ENCODE measurements at regions not wholly inside any gene's neighbourhood (a gene's known extent, or its start where the extent isn't known, plus 50 kb on each side); places are given as distances from the start of the nearest gene placed in this dataset.

DNA sequence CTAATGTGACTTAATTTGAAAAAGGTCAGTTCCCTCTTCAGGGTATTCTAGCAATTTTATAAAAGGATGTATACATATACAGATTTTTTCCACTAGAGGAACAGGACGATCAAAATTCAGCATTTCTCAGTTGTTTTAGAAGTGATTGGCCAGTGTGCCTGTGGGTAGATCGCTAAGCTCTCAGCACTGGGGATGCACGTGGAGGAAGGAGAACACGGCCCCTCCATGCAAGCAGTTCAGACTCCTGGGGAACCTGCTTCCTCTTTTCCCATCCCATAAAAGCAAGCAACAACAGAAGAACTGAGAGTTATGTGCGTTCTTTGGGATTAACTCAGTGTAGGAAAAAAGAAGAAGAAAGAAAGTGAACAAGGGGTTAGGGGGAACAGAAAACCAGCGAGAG is 328.8 kb downstream of the FOXO1 start:
- no peaks in the 10 kb centered on the region for H3K79me1 ChIP-seq (replicated peaks; ENCODE audit: low read length, poor library complexity, severe bottlenecking)
- H4K91ac ChIP-seq (ENCODE audit: low read length): no peak overlapping the region
- H3K4me1 ChIP-seq (ENCODE audit: control insufficient read depth, insufficient read depth, low read depth, low read length): peaks cover 10% of the 10 kb centered on the region
- H2AK5ac ChIP-seq (ENCODE audit: low read length, severe bottlenecking): no peak overlapping the region
- no peak overlapping the region for H2BK5ac ChIP-seq (ENCODE audit: low read depth, low read length, poor library complexity, severe bottlenecking)
- no peak overlapping the region for H3K14ac ChIP-seq (ENCODE audit: low read length in 2 of 2)
- no peak overlapping the region for H2BK120ac ChIP-seq (ENCODE audit: low read depth, low read length)
- no peak overlapping the region for H3K4me2 ChIP-seq (ENCODE audit: low read length, poor library complexity, severe bottlenecking)
- no peak overlapping the region for H3K9ac ChIP-seq (ENCODE audit: low read length)
- no peaks in the 10 kb centered on the region for H3K36me3 ChIP-seq (ENCODE audit: control insufficient read depth in 1 of 2, insufficient read depth in 2 of 2, low read depth in 1 of 2, low read length in 2 of 2)
- H3K27me3 ChIP-seq (ENCODE audit: control insufficient read depth in 1 of 2, insufficient read depth in 1 of 2, low read length in 2 of 2): no peaks in the 10 kb centered on the region
- H3K9me3 ChIP-seq (ENCODE audit: control insufficient read depth, low read length): no peaks in the 10 kb centered on the region
- H4K8ac ChIP-seq (ENCODE audit: low read length): no peak overlapping the region
- 88% methylated on average over 6 of the region's 6 CpGs for WGBS
- H2BK15ac ChIP-seq (ENCODE audit: low read depth, poor library complexity, severe bottlenecking): no peak overlapping the region
- H3K27ac ChIP-seq (ENCODE audit: low read length, poor library complexity, severe bottlenecking): no peak overlapping the region
- no peak overlapping the region for H3K4me3 ChIP-seq (ENCODE audit: insufficient read depth in 1 of 2, low read depth in 1 of 2, low read length in 2 of 2)
- no peak overlapping the region for H2BK12ac ChIP-seq (ENCODE audit: low read length in 2 of 2)
- DNase-seq: no peak
- H2AFZ ChIP-seq (ENCODE audit: low read depth, low read length): no peak overlapping the region
- no peak overlapping the region for H3K4ac ChIP-seq (ENCODE audit: low read depth in 1 of 2, low read length in 2 of 2)
- no peak overlapping the region for H3K23ac ChIP-seq (ENCODE audit: low read length in 2 of 2)
- H3K18ac ChIP-seq (ENCODE audit: low read depth in 1 of 2, low read length in 2 of 2): no peak overlapping the region

- Histone ChIP-seq H2BK12ac (ENCODE audit: low read length in 2 of 2) (no peak overlapping the region), H2AFZ (ENCODE audit: low read depth, low read length) (no peak overlapping the region), H3K27ac (ENCODE audit: low read length, poor library complexity, severe bottlenecking) (no peak overlapping the region), H3K27me3 (ENCODE audit: control insufficient read depth in 1 of 2, insufficient read depth in 1 of 2, low read length in 2 of 2) (no peaks in the 10 kb centered on the region), H3K9ac (ENCODE audit: low read length) (no peak overlapping the region), H2BK120ac (ENCODE audit: low read depth, low read length) (no peak overlapping the region), H3K4me3 (ENCODE audit: insufficient read depth in 1 of 2, low read depth in 1 of 2, low read length in 2 of 2) (no peak overlapping the region), H3K36me3 (ENCODE audit: control insufficient read depth in 1 of 2, insufficient read depth in 2 of 2, low read depth in 1 of 2, low read length in 2 of 2) (no peaks in the 10 kb centered on the region), H3K4ac (ENCODE audit: low read depth in 1 of 2, low read length in 2 of 2) (no peak overlapping the region), H4K91ac (ENCODE audit: low read length) (no peak overlapping the region), H3K9me3 (ENCODE audit: control insufficient read depth, low read length) (no peaks in the 10 kb centered on the region), H3K4me2 (ENCODE audit: low read length, poor library complexity, severe bottlenecking) (no peak overlapping the region), H2BK15ac (ENCODE audit: low read depth, poor library complexity, severe bottlenecking) (no peak overlapping the region), H2AK5ac (ENCODE audit: low read length, severe bottlenecking) (no peak overlapping the region), H3K23ac (ENCODE audit: low read length in 2 of 2) (no peak overlapping the region), H4K8ac (ENCODE audit: low read length) (no peak overlapping the region), H2BK5ac (ENCODE audit: low read depth, low read length, poor library complexity, severe bottlenecking) (no peak overlapping the region), H3K18ac (ENCODE audit: low read depth in 1 of 2, low read length in 2 of 2) (no peak overlapping the region), H3K14ac (ENCODE audit: low read length in 2 of 2) (no peak overlapping the region), H3K4me1 (ENCODE audit: control insufficient read depth, insufficient read depth, low read depth, low read length) (peaks cover 9% of the 10 kb centered on the region), H3K79me1 (replicated peaks; ENCODE audit: low read length, poor library complexity, severe bottlenecking) (no peaks in the 10 kb centered on the region)
- no peak for DNase-seq
- WGBS: 87% methylated on average over 5 of the region's 5 CpGs
These were observed 328.2 kb downstream of the FOXO1 start for GRCh38 chr13:40338217-40338616.

DNA sequence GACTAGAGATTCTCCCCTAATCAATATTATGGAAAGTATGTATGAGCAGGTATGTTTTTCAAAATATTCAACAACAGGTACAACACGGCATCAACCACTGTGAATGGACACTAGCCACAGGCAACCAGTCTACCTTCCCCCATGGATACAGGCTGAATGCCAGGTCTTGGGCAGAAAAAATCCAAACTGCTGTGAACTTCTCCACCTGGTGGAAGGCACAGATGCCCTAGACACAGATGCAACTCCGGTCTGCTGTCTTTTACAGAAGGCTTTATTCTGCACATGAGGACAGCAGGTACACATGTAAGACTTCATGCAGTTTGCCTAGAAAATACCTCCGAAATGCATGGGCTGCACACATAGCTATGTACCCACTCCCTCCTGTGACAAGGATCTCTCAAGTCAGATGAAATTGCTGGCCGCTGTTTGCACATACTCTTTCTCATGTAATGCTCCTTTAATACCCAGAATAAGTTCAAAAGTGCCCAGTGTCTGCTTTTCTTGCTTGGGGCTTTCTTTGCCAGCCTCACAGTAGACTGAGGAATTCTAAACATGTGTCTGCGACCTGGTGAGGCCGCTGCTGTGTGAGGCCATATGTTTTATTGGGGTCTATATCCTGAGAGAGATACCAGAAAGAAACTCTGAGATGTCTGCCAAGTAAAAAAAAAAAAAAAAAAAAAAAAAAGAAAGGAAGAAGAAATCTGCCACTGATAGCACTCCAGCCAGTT is 325.9 kb downstream of the FOXO1 start:
- no peak overlapping the region for H3K9ac ChIP-seq (ENCODE audit: low read length)
- H2AFZ ChIP-seq (ENCODE audit: low read depth, low read length): no peak overlapping the region
- H4K91ac ChIP-seq (ENCODE audit: low read length): no peak overlapping the region
- H3K18ac ChIP-seq (ENCODE audit: low read depth in 1 of 2, low read length in 2 of 2): no peak overlapping the region
- H4K8ac ChIP-seq (ENCODE audit: low read length): no peak overlapping the region
- H3K23ac ChIP-seq (ENCODE audit: low read length in 2 of 2): no peak overlapping the region
- H3K27me3 ChIP-seq (ENCODE audit: control insufficient read depth in 1 of 2, insufficient read depth in 1 of 2, low read length in 2 of 2): no peaks in the 10 kb centered on the region
- peak overlapping the region; percentile 88 for H2BK5ac ChIP-seq (ENCODE audit: low read depth, low read length, poor library complexity, severe bottlenecking)
- H3K27ac ChIP-seq (ENCODE audit: low read length, poor library complexity, severe bottlenecking): peak overlapping the region; percentile 82
- no peak for DNase-seq
- H3K4ac ChIP-seq (ENCODE audit: low read depth in 1 of 2, low read length in 2 of 2): no peak overlapping the region
- no peak overlapping the region for H2AK5ac ChIP-seq (ENCODE audit: low read length, severe bottlenecking)
- no peak overlapping the region for H3K14ac ChIP-seq (ENCODE audit: low read length in 2 of 2)
- H3K4me2 ChIP-seq (ENCODE audit: low read length, poor library complexity, severe bottlenecking): no peak overlapping the region
- H2BK15ac ChIP-seq (ENCODE audit: low read depth, poor library complexity, severe bottlenecking): no peak overlapping the region
- 60% methylated on average over 6 of the region's 6 CpGs for WGBS
- no peak overlapping the region for H2BK120ac ChIP-seq (ENCODE audit: low read depth, low read length)
- no peaks in the 10 kb centered on the region for H3K36me3 ChIP-seq (ENCODE audit: control insufficient read depth in 1 of 2, insufficient read depth in 2 of 2, low read depth in 1 of 2, low read length in 2 of 2)
- H3K9me3 ChIP-seq (ENCODE audit: control insufficient read depth, low read length): no peaks in the 10 kb centered on the region
- H2BK12ac ChIP-seq (ENCODE audit: low read length in 2 of 2): no peak overlapping the region
- H3K79me1 ChIP-seq (replicated peaks; ENCODE audit: low read length, poor library complexity, severe bottlenecking): no peaks in the 10 kb centered on the region
- peaks cover 6% of the 10 kb centered on the region for H3K4me1 ChIP-seq (ENCODE audit: control insufficient read depth, insufficient read depth, low read depth, low read length)
- no peak overlapping the region for H3K4me3 ChIP-seq (ENCODE audit: insufficient read depth in 1 of 2, low read depth in 1 of 2, low read length in 2 of 2)

- H3K23ac ChIP-seq (ENCODE audit: low read length in 2 of 2): no peak overlapping the region
- peaks cover 6% of the 10 kb centered on the region for H3K4me1 ChIP-seq (ENCODE audit: control insufficient read depth, insufficient read depth, low read depth, low read length)
- no peaks in the 10 kb centered on the region for H3K36me3 ChIP-seq (ENCODE audit: control insufficient read depth in 1 of 2, insufficient read depth in 2 of 2, low read depth in 1 of 2, low read length in 2 of 2)
- H2AK5ac ChIP-seq (ENCODE audit: low read length, severe bottlenecking): no peak overlapping the region
- no peak overlapping the region for H4K8ac ChIP-seq (ENCODE audit: low read length)
- DNase-seq: no peak
- H3K18ac ChIP-seq (ENCODE audit: low read depth in 1 of 2, low read length in 2 of 2): no peak overlapping the region
- H2BK120ac ChIP-seq (ENCODE audit: low read depth, low read length): no peak overlapping the region
- H3K4me3 ChIP-seq (ENCODE audit: insufficient read depth in 1 of 2, low read depth in 1 of 2, low read length in 2 of 2): no peak overlapping the region
- no peak overlapping the region for H2BK15ac ChIP-seq (ENCODE audit: low read depth, poor library complexity, severe bottlenecking)
- H2BK5ac ChIP-seq (ENCODE audit: low read depth, low read length, poor library complexity, severe bottlenecking): no peak overlapping the region
- peak overlapping the region; percentile 82 for H3K27ac ChIP-seq (ENCODE audit: low read length, poor library complexity, severe bottlenecking)
- no peak overlapping the region for H2BK12ac ChIP-seq (ENCODE audit: low read length in 2 of 2)
- no peak overlapping the region for H3K9ac ChIP-seq (ENCODE audit: low read length)
- WGBS: no CpG with 5 or more reads among the region's 1 CpG
- H3K14ac ChIP-seq (ENCODE audit: low read length in 2 of 2): no peak overlapping the region
- no peak overlapping the region for H2AFZ ChIP-seq (ENCODE audit: low read depth, low read length)
- no peaks in the 10 kb centered on the region for H3K79me1 ChIP-seq (replicated peaks; ENCODE audit: low read length, poor library complexity, severe bottlenecking)
- no peak overlapping the region for H3K4ac ChIP-seq (ENCODE audit: low read depth in 1 of 2, low read length in 2 of 2)
- H3K4me2 ChIP-seq (ENCODE audit: low read length, poor library complexity, severe bottlenecking): no peak overlapping the region
- H3K27me3 ChIP-seq (ENCODE audit: control insufficient read depth in 1 of 2, insufficient read depth in 1 of 2, low read length in 2 of 2): no peaks in the 10 kb centered on the region
- H4K91ac ChIP-seq (ENCODE audit: low read length): no peak overlapping the region
- H3K9me3 ChIP-seq (ENCODE audit: control insufficient read depth, low read length): no peaks in the 10 kb centered on the region
These were observed 325.4 kb downstream of the FOXO1 start for GRCh38 chr13:40341096-40341471.
